Thyroid gland (tissue), 4 donors: ENCODE measurements at regions not wholly inside any gene's neighbourhood (a gene's known extent, or its start where the extent isn't known, plus 50 kb on each side); places are given as distances from the start of the nearest gene placed in this dataset.

Source experiments
- DNase-seq, 2 donors: peaks; one replicate each; pipeline ENCODE4 v3.0.0-alpha.2; 2019
- H3K27ac ChIP-seq, 3 donors: fragments of 200-600 bp; sonication (generic); 1 replicate in 2 of 3; 2 replicates in 1 of 3; pipeline ENCODE4 v1.5.1; 2016 to 2019; ENCODE audit warnings: mild to moderate bottlenecking in 1 of 3, moderate library complexity in 1 of 3
- H3K27me3 ChIP-seq: fragments of 200-600 bp; sonication (generic); one replicate; pipeline ENCODE4 v1.5.1; 2019
- H3K36me3 ChIP-seq, 2 donors: fragments of 200-600 bp; sonication (generic); one replicate each; pipeline ENCODE4 v1.5.1; 2016 to 2019
- H3K4me1 ChIP-seq, 2 donors: fragments of 200-600 bp; sonication (generic); one replicate each; pipeline ENCODE4 v1.5.1; 2017 to 2019
- H3K4me3 ChIP-seq, 3 donors: fragments of 200-600 bp; sonication (generic); replicated peaks in 1 of 3; 1 replicate in 2 of 3; 2 replicates in 1 of 3; pipeline ENCODE4 v1.5.1; 2016; ENCODE audit warnings: mild to moderate bottlenecking in 1 of 3
- H3K9me3 ChIP-seq: fragments of 200-600 bp; sonication (generic); one replicate; pipeline ENCODE4 v1.5.1; 2017
- POLR2A ChIP-seq, 2 donors: fragments of 450-650 bp; IDR thresholded peaks; one replicate each; pipeline ENCODE4 v1.6.1; 2017; ENCODE audit warnings: antibody characterized with exemption in 2 of 2, mild to moderate bottlenecking in 2 of 2, moderate library complexity in 1 of 2
- WGBS, 2 donors: methylation state at CpG; one replicate each; pipeline ENCODE4 v1.1.5; 2017; 5-methylcytosine and 5-hydroxymethylcytosine counted together
- intact Hi-C: fragments of 100-400 bp; cut with DNase I; formaldehyde crosslinking; loops from one replicate; pipeline ENCODE4 v1.15.1; 2023
- TF ChIP-seq, protein P1 (sequence below), 6 experiments: fragments of 200-600 bp in 3 of 6; fragments of 450-650 bp in 3 of 6; sonication (generic) in 3 of 6; IDR thresholded peaks; one replicate each; pipeline ENCODE4 v1.5.1; 2016 to 2019; ENCODE audit warnings: antibody characterized with exemption in 6 of 6, mild to moderate bottlenecking in 2 of 6, inconsistent platforms in 1 of 6, moderate library complexity in 1 of 6

DNA sequence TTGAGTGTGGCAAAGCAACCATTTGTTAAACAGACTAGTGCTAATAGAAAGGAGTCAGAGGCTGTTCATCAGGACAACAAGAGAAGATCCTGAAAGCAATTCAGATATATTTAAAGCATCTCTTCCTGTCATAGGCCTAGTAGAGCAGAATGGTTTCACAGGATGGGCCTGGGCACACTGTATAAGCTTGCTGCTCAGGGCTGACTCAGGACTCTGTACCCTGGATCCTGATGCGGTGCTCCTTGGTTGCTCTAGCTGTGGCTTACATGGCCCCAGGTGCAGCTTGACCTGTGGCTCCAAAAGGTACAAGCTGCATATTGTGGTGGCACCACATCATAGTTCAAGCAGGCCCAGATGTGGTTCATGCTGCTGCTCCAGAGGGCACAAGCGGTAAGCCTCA lies 313.4 kb downstream of the ETNK1 start:
- Histone ChIP-seq H3K4me1 (no peaks in the 10 kb centered on the region), H3K36me3 (no peaks in the 10 kb centered on the region), H3K27ac (no peak overlapping the region), H3K27me3 (no peaks in the 10 kb centered on the region), H3K9me3 (no peaks in the 10 kb centered on the region), H3K4me3 (no peak overlapping the region)
- no peak for DNase-seq
- intact Hi-C loops = no loop called here
- no peak for TF ChIP-seq POLR2A (IDR thresholded peaks at IDR 0.05)
- TF ChIP-seq, protein P1, sequence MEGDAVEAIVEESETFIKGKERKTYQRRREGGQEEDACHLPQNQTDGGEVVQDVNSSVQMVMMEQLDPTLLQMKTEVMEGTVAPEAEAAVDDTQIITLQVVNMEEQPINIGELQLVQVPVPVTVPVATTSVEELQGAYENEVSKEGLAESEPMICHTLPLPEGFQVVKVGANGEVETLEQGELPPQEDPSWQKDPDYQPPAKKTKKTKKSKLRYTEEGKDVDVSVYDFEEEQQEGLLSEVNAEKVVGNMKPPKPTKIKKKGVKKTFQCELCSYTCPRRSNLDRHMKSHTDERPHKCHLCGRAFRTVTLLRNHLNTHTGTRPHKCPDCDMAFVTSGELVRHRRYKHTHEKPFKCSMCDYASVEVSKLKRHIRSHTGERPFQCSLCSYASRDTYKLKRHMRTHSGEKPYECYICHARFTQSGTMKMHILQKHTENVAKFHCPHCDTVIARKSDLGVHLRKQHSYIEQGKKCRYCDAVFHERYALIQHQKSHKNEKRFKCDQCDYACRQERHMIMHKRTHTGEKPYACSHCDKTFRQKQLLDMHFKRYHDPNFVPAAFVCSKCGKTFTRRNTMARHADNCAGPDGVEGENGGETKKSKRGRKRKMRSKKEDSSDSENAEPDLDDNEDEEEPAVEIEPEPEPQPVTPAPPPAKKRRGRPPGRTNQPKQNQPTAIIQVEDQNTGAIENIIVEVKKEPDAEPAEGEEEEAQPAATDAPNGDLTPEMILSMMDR (IDR thresholded peaks at IDR 0.05) = no peak
- WGBS, 2 donors = 100% methylated on average over 1 to 2 of the region's 2 CpGs

DNA sequence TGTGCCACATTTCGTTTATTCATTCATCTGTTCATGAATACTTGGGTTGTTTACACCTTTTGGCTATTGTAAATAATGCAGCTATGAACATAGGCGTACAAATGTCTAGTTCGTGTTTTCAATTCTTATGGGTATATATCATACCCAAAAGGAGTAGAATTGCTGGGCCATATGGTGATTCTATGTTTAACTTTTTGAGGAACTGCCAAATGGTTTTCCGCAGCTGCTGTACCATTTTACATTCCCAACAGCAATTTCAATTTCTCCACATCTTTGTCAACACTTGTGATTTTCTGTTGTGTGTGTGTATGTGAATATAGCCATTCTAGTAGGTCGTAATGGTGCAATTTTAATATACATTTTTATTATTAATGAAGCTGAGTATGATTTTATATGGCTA lies 326.2 kb downstream of the ETNK1 start:
- WGBS, 2 donors = 82 to 85% methylated on average over 5 of the region's 5 CpGs
- H3K27me3 ChIP-seq = no peaks in the 10 kb centered on the region
- no peak overlapping the region for H3K27ac ChIP-seq
- no peak for TF ChIP-seq POLR2A (IDR thresholded peaks at IDR 0.05)
- TF ChIP-seq, protein P1 (IDR thresholded peaks at IDR 0.05) = no peak
- intact Hi-C loops = no loop called here
- no peaks in the 10 kb centered on the region for H3K9me3 ChIP-seq
- no peak overlapping the region for H3K4me3 ChIP-seq
- no peak for DNase-seq
- H3K36me3 ChIP-seq = no peaks in the 10 kb centered on the region
- H3K4me1 ChIP-seq = no peaks in the 10 kb centered on the region

DNA sequence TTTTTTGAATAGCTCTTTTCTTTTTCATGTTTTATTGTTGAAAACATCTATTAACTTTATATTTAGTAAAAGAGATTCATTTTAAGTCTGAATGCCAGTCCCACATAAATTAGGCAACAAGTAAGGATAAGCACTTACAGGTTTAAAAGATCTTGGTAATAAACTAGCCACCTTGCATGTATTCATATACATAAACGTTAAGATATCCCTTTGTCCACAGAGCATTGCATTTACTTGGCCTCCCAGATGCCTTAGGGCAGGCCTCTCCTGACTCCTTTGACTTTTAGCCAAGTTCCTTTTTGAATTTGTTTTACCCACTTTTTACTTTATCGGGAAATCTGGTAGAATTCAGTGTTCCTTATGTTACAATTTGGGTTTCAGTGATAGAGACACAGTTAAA lies 331.7 kb downstream of the ETNK1 start:
- H3K36me3 ChIP-seq = no peaks in the 10 kb centered on the region
- intact Hi-C loops = no loop called here
- H3K4me1 ChIP-seq = no peaks in the 10 kb centered on the region
- TF ChIP-seq, protein P1 (IDR thresholded peaks at IDR 0.05) = no peak
- no peak for TF ChIP-seq POLR2A (IDR thresholded peaks at IDR 0.05)
- 75% methylated on average over 2 of the region's 2 CpGs for WGBS, 2 donors
- DNase-seq = no peak
- no peaks in the 10 kb centered on the region for H3K9me3 ChIP-seq
- H3K4me3 ChIP-seq = no peak overlapping the region
- H3K27me3 ChIP-seq = no peaks in the 10 kb centered on the region
- no peak overlapping the region for H3K27ac ChIP-seq

DNA sequence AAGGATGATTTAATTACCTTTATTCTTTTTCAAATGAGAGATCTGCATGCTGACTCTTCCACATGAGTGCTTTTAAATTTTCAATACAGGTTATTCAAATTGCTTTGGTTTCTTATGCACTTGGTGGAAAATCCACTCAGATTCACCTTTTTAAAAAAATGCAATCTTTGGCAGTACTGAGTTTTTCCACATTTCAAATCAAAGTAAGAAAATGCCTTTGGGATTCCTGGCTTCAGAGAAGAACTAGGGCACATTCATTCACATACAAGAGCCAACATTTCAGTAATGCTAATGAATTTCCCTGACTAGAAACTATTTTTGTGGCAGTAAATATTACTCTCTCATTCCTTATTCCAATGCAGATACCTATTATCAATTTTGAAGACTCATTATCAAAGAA lies 342.2 kb downstream of the ETNK1 start:
- Histone ChIP-seq H3K36me3 (no peaks in the 10 kb centered on the region), H3K27me3 (no peaks in the 10 kb centered on the region), H3K27ac (no peak overlapping the region), H3K4me3 (no peak overlapping the region), H3K4me1 (no peaks in the 10 kb centered on the region), H3K9me3 (no peaks in the 10 kb centered on the region)
- no peak for DNase-seq
- intact Hi-C loops = no loop called here
- TF ChIP-seq, protein P1 (IDR thresholded peaks at IDR 0.05) = no peak
- no peak for TF ChIP-seq POLR2A (IDR thresholded peaks at IDR 0.05)

DNA sequence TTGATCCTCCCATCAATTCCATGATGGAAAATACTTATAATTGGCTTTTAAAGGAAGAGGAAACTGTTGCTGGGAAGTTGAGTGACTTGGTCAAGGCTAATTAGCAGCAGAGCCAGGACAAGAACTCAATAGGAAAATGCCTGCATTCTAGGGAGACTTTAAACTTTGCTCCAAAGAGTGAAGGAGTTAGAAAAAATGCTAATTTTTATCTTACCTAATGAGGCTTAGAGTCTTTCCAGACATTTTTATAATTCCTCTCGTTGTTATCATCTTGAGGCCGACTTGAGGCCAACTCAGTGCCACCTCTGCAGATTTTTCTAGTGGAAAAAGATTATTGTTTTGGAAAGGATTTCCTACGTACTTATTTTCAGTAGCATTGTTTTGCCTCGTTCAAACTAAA lies 344.6 kb downstream of the ETNK1 start:
- H3K4me3 ChIP-seq = no peak overlapping the region
- no peak overlapping the region for H3K27ac ChIP-seq
- TF ChIP-seq, protein P1 (IDR thresholded peaks at IDR 0.05) = no peak
- no peak for TF ChIP-seq POLR2A (IDR thresholded peaks at IDR 0.05)
- intact Hi-C loops = no loop called here
- H3K4me1 ChIP-seq = no peaks in the 10 kb centered on the region
- H3K36me3 ChIP-seq = no peaks in the 10 kb centered on the region
- WGBS, 2 donors = 51 to 57% methylated on average over 4 of the region's 4 CpGs
- no peaks in the 10 kb centered on the region for H3K9me3 ChIP-seq
- no peaks in the 10 kb centered on the region for H3K27me3 ChIP-seq
- DNase-seq = no peak
